Endothelial cell of umbilical vein (primary cell): ENCODE measurements at regions not wholly inside any gene's neighbourhood (a gene's known extent, or its start where the extent isn't known, plus 50 kb on each side); places are given as distances from the start of the nearest gene placed in this dataset.

Source experiments
- BruUV-seq: library from RNA; stranded (reverse); fragments of 400-500 nt; replicated peaks from 2 replicates; lab custom pipeline; 2021; lab: Mats Ljungman, UMichigan
- CTCF ChIA-PET: fragments of 300-600, 350-600 bp; sonication (Branson Sonifier 250); formaldehyde crosslinking; loops from one replicate; lab custom pipeline; 2021; ENCODE audit warnings: antibody characterized with exemption, inconsistent platforms; lab: Charles Lee
- POLR2A ChIA-PET: fragments of 300-600, 350-600 bp; sonication (Branson Sonifier 250); formaldehyde crosslinking; loops from one replicate; lab custom pipeline; 2021; ENCODE audit warnings: antibody characterized with exemption, inconsistent platforms; lab: Charles Lee
- DNase-seq: peaks from one replicate; pipeline ENCODE4 v3.0.0-alpha.2; 2011; ENCODE audit warnings: low read depth, low spot score
- FAIRE-seq: peaks from 2 replicates; lab custom pipeline; 2011; peaks lifted over from hg19 to GRCh38; lab: Jason Lieb, UNC
- H2AFZ ChIP-seq: 2 replicates; pipeline ENCODE4 v1.6.0; 2012; ENCODE audit warnings: low read depth, low read length, control low read depth, inconsistent platforms
- H3K27ac ChIP-seq: 2 replicates; pipeline ENCODE4 v1.5.1; 2011; ENCODE audit warnings: low read depth, mild to moderate bottlenecking, control low read depth, low read length, moderate library complexity; ENCODE audit not compliant: insufficient read depth
- H3K27me3 ChIP-seq, 2 experiments: 2 replicates each; pipeline versions ENCODE4 v1.6.0 to v1.6.1; 2011; ENCODE audit warnings: low read length in 2 of 2, mixed read lengths in 1 of 2; ENCODE audit not compliant: control insufficient read depth in 2 of 2, insufficient read depth in 2 of 2
- H3K36me3 ChIP-seq, 2 experiments: 2 replicates in 1 of 2; 3 replicates in 1 of 2; pipeline ENCODE4 v1.5.1; 2011; ENCODE audit warnings: low read length in 2 of 2, mild to moderate bottlenecking in 1 of 2, moderate library complexity in 1 of 2; ENCODE audit not compliant: control insufficient read depth in 2 of 2, insufficient read depth in 2 of 2; ENCODE audit errors: extremely low read depth in 1 of 2
- H3K4me1 ChIP-seq: 3 replicates; pipeline ENCODE4 v1.5.1; 2011; ENCODE audit warnings: mild to moderate bottlenecking, low read length; ENCODE audit not compliant: control insufficient read depth, insufficient read depth; ENCODE audit errors: extremely low read depth
- H3K4me2 ChIP-seq: 2 replicates; pipeline ENCODE4 v1.6.1; 2011; ENCODE audit warnings: low read length, control low read depth, mixed read lengths; ENCODE audit not compliant: insufficient read depth
- H3K4me3 ChIP-seq, 3 experiments: fragments of 200-600 bp in 1 of 3; sonication (generic), shearing (Covaris generic) in 1 of 3; replicated peaks in 1 of 3; 2 replicates each; pipeline ENCODE4 v1.5.1; 2011 to 2016; ENCODE audit warnings: control low read depth in 3 of 3, low read length in 3 of 3, mild to moderate bottlenecking in 2 of 3, inconsistent platforms in 1 of 3, low read depth in 1 of 3, moderate library complexity in 1 of 3; ENCODE audit not compliant: insufficient read depth in 1 of 3
- H3K79me2 ChIP-seq: 2 replicates; pipeline ENCODE4 v1.6.0; 2012; ENCODE audit warnings: low read length, inconsistent platforms; ENCODE audit not compliant: control insufficient read depth, insufficient read depth
- H3K9ac ChIP-seq: replicated peaks from 2 replicates; pipeline ENCODE3; 2011; ENCODE audit warnings: low read length, control low read depth; ENCODE audit not compliant: insufficient read depth; ENCODE audit errors: extremely low read depth
- H3K9me1 ChIP-seq: replicated peaks from 3 replicates; pipeline ENCODE4 v1.6.0; 2011; ENCODE audit warnings: mild to moderate bottlenecking, low read length; ENCODE audit not compliant: control insufficient read depth, insufficient read depth; ENCODE audit errors: extremely low read depth
- H3K9me3 ChIP-seq: replicated peaks from 2 replicates; pipeline ENCODE4 v1.5.1; 2012; ENCODE audit warnings: low read length, inconsistent platforms; ENCODE audit not compliant: control insufficient read depth, insufficient read depth
- H4K20me1 ChIP-seq: replicated peaks from 2 replicates; pipeline ENCODE3; 2011; ENCODE audit warnings: mild to moderate bottlenecking, low read length; ENCODE audit not compliant: control insufficient read depth, insufficient read depth; ENCODE audit errors: extremely low read depth
- CTCF ChIP-seq, 2 donors: IDR thresholded peaks; 1 replicate in 1 of 2; 2 replicates in 1 of 2; pipeline ENCODE4 v1.5.1; 2011; ENCODE audit warnings: low read length in 2 of 2, mild to moderate bottlenecking in 2 of 2, moderate library complexity in 2 of 2, control low read depth in 1 of 2, inconsistent platforms in 1 of 2, low read depth in 1 of 2; ENCODE audit not compliant: insufficient read depth in 1 of 2; ENCODE audit errors: extremely low read depth in 1 of 2
- EZH2 ChIP-seq: IDR thresholded peaks from 2 replicates; pipeline ENCODE4 v1.6.1; 2012; ENCODE audit warnings: borderline replicate concordance, low read depth, mild to moderate bottlenecking, moderate library complexity, low read length, inconsistent platforms; ENCODE audit not compliant: severe bottlenecking
- FOS ChIP-seq: IDR thresholded peaks from 2 replicates; pipeline ENCODE4 v1.6.1; 2011; ENCODE audit warnings: mild to moderate bottlenecking, low read length, moderate library complexity, borderline replicate concordance; ENCODE audit not compliant: insufficient read depth
- GATA2 ChIP-seq: IDR thresholded peaks from 2 replicates; pipeline ENCODE4 v1.7.0; 2011; ENCODE audit warnings: low read depth, mild to moderate bottlenecking, moderate library complexity, mixed read lengths, low read length; ENCODE audit not compliant: insufficient read length, insufficient read depth
- JUN ChIP-seq: IDR thresholded peaks from 2 replicates; pipeline ENCODE4 v1.6.1; 2011; ENCODE audit warnings: borderline replicate concordance, low read depth; ENCODE audit not compliant: insufficient read length, insufficient read depth
- MAX ChIP-seq: IDR thresholded peaks from 2 replicates; pipeline ENCODE4 v1.6.1; 2011; ENCODE audit not compliant: insufficient read depth, insufficient read length
- MYC ChIP-seq: IDR thresholded peaks from one replicate; pipeline ENCODE4 v1.6.1; 2011; ENCODE audit warnings: mild to moderate bottlenecking, low read depth, low read length
- POLR2A ChIP-seq: IDR thresholded peaks from 2 replicates; pipeline ENCODE4 v1.6.1; 2012; ENCODE audit warnings: low read depth, mild to moderate bottlenecking, control low read depth, low read length
- POLR2AphosphoS5 ChIP-seq: IDR thresholded peaks from 2 replicates; pipeline ENCODE4 v1.6.1; 2012; ENCODE audit warnings: low read depth, mild to moderate bottlenecking, control low read depth, low read length, moderate library complexity; ENCODE audit not compliant: insufficient read depth
- dilution Hi-C: fragments of 300-500 bp; cut with MboI; formaldehyde crosslinking; loops from one replicate; pipeline ENCODE4 v1.15.0; 2019; ENCODE audit warnings: low sequenced_read_pairs; ENCODE audit not compliant: extremely low pct_ligation_motif_present
- intact Hi-C: fragments of 100-400 bp; cut with micrococcal nuclease; formaldehyde crosslinking; loops from one replicate; pipeline ENCODE4 v1.10.0; 2022

- H3K36me3 ChIP-seq: no peaks in the 10 kb centered on the region
- no peak for DNase-seq
- TF ChIP-seq JUN (no peak), MYC (no peak), MAX (no peak), FOS (no peak), EZH2 (no peak)
- H3K4me2 ChIP-seq: no peak overlapping the region
- FAIRE-seq: no peak
- no peaks in the 10 kb centered on the region for H3K79me2 ChIP-seq
- no peak overlapping the region for H2AFZ ChIP-seq
- H4K20me1 ChIP-seq: no peaks in the 10 kb centered on the region
- no peaks in the 10 kb centered on the region for H3K4me1 ChIP-seq
- H3K27ac ChIP-seq: no peak overlapping the region
- H3K9me1 ChIP-seq: no peaks in the 10 kb centered on the region
- intact Hi-C loops: no loop called here
- no peak overlapping the region for H3K4me3 ChIP-seq
- H3K9me3 ChIP-seq: no peaks in the 10 kb centered on the region
- no peak overlapping the region for H3K9ac ChIP-seq
- no TSS peak for BruUV-seq
- POLR2A ChIA-PET: no interaction called here
- no peaks in the 10 kb centered on the region for H3K27me3 ChIP-seq
- CTCF ChIA-PET: no interaction called here
- dilution Hi-C loops: no loop called here
These were observed 377.7 kb downstream of the THBS2 start for GRCh38 chr6:168875811-168876576.

- POLR2A ChIA-PET: no interaction called here
- BruUV-seq: no TSS peak
- FAIRE-seq: no peak
These were observed 379.0 kb downstream of the THBS2 start for GRCh38 chr6:168874637-168875036.

More at GRCh38 chr6:168874637-168875036, 379.0 kb downstream of the THBS2 start:
- no peaks in the 10 kb centered on the region for H3K27me3 ChIP-seq
- H3K4me3 ChIP-seq: no peak overlapping the region
- no peaks in the 10 kb centered on the region for H3K9me3 ChIP-seq
- TF ChIP-seq CTCF (IDR thresholded peaks at IDR 0.05; ENCODE audit: extremely low read depth in 1 of 2, insufficient read depth in 1 of 2, low read depth in 1 of 2, low read length in 2 of 2) (no peak), MYC (no peak), FOS (no peak), EZH2 (no peak), MAX (no peak), JUN (no peak), GATA2 (no peak), POLR2AphosphoS5 (no peak), POLR2A (no peak)
- H3K9me1 ChIP-seq: no peaks in the 10 kb centered on the region
- no peak overlapping the region for H2AFZ ChIP-seq
- CTCF ChIA-PET: no interaction called here
- no peak overlapping the region for H3K27ac ChIP-seq
- dilution Hi-C loops (no loop called here), intact Hi-C loops (no loop called here)
- no peaks in the 10 kb centered on the region for H3K79me2 ChIP-seq
- no peaks in the 10 kb centered on the region for H3K4me1 ChIP-seq
- H3K36me3 ChIP-seq: no peaks in the 10 kb centered on the region
- H3K4me2 ChIP-seq: no peak overlapping the region
- no peak overlapping the region for H3K9ac ChIP-seq
- H4K20me1 ChIP-seq: no peaks in the 10 kb centered on the region
- no peak for DNase-seq
